Neural progenitor cell (in vitro differentiated cells): ENCODE measurements at regions not wholly inside any gene's neighbourhood (a gene's known extent, or its start where the extent isn't known, plus 50 kb on each side); places are given as distances from the start of the nearest gene placed in this dataset.

Source experiments
- DNase-seq: peaks from one replicate; pipeline ENCODE4 v3.0.0-alpha.2; 2016; ENCODE audit warnings: low spot score
- H2AFZ ChIP-seq: fragments of 200-600 bp; sonication (generic); replicated peaks from 2 replicates; pipeline ENCODE4 v1.6.1; 2016; ENCODE audit warnings: antibody characterized with exemption
- H3F3A ChIP-seq: fragments of 200-600 bp; sonication (generic); 2 replicates; pipeline ENCODE4 v1.6.1; 2016; ENCODE audit warnings: antibody characterized with exemption, low read depth
- H3K27ac ChIP-seq: fragments of 200-600 bp; sonication (generic); 2 replicates; pipeline ENCODE4 v1.5.1; 2016; ENCODE audit warnings: mild to moderate bottlenecking
- H3K27me3 ChIP-seq: fragments of 200-600 bp; sonication (generic); 2 replicates; pipeline ENCODE4 v1.6.1; 2016; ENCODE audit warnings: mild to moderate bottlenecking, moderate library complexity
- H3K36me3 ChIP-seq: fragments of 200-600 bp; sonication (generic); 2 replicates; pipeline ENCODE4 v1.5.1; 2016
- H3K4me1 ChIP-seq: fragments of 200-600 bp; sonication (generic); 2 replicates; pipeline ENCODE4 v1.6.1; 2016; ENCODE audit warnings: mixed run types
- H3K4me2 ChIP-seq: fragments of 200-600 bp; sonication (generic); 2 replicates; pipeline ENCODE4 v1.6.1; 2016
- H3K4me3 ChIP-seq: fragments of 200-600 bp; sonication (generic); 2 replicates; pipeline ENCODE4 v1.5.1; 2016
- H3K79me2 ChIP-seq: fragments of 200-600 bp; sonication (generic); 2 replicates; pipeline ENCODE4 v1.6.1; 2016; ENCODE audit warnings: low read depth
- H3K9ac ChIP-seq: fragments of 200-600 bp; sonication (generic); 2 replicates; pipeline ENCODE4 v1.6.1; 2016
- H3K9me3 ChIP-seq: fragments of 200-600 bp; sonication (generic); 2 replicates; pipeline ENCODE4 v1.5.1; 2016; ENCODE audit warnings: low read depth
- H4K20me1 ChIP-seq: fragments of 200-600 bp; sonication (generic); 2 replicates; pipeline ENCODE4 v1.6.1; 2016; ENCODE audit warnings: low read depth
- H3K27ac Mint-ChIP-seq: 3 replicates; pipeline ENCODE4 v1.8.0; 2021; ENCODE audit warnings: mixed read lengths
- H3K27me3 Mint-ChIP-seq: 2 replicates; pipeline ENCODE4 v1.8.0; 2022; ENCODE audit warnings: low read depth, mild to moderate bottlenecking, inconsistent platforms, moderate library complexity, mixed read lengths; ENCODE audit not compliant: insufficient read depth
- H3K36me3 Mint-ChIP-seq: 3 replicates; pipeline ENCODE4 v1.8.0; 2021; ENCODE audit warnings: mixed read lengths
- H3K4me1 Mint-ChIP-seq: 3 replicates; pipeline ENCODE4 v1.8.0; 2021; ENCODE audit warnings: mixed read lengths
- H3K4me3 Mint-ChIP-seq: 3 replicates; pipeline ENCODE4 v1.8.0; 2021; ENCODE audit warnings: mild to moderate bottlenecking, moderate library complexity, mixed read lengths
- H3K9me3 Mint-ChIP-seq: 3 replicates; pipeline ENCODE4 v1.8.0; 2020; ENCODE audit warnings: mixed read lengths
- CTCF ChIP-seq: fragments of 200-600 bp; sonication (generic); IDR thresholded peaks from 2 replicates; pipeline ENCODE4 v1.5.1; 2017; ENCODE audit warnings: antibody characterized with exemption, mild to moderate bottlenecking
- EZH2 ChIP-seq: fragments of 200-600 bp; sonication (generic); IDR thresholded peaks from 2 replicates; pipeline ENCODE4 v1.6.1; 2017; ENCODE audit warnings: antibody characterized with exemption, mild to moderate bottlenecking, moderate library complexity
- EZH2phosphoT487 ChIP-seq: fragments of 200-600 bp; sonication (generic); IDR thresholded peaks from 2 replicates; pipeline ENCODE4 v1.6.1; 2017; ENCODE audit warnings: antibody characterized with exemption

DNA sequence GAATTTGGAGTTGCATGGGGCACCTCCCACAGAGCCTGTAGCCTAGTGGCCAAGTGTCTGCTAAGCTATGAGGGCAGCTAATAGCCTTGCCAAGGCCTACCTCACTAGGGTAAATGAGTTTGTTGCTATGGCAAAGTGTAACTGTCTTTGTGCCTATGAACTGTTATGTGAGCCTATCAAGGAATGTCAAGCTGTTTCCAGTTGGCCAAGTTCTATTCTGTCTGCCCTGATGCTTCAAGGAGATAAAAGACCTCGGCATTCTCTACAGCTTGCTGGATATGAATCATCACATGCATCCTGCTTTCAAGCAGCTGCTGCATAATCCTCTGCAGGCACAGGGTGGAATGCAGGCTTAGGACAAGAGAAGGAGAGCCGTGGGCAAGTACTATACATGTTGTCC, 69.8 kb upstream of the CCDC112 start:
- Histone ChIP-seq H2AFZ (no peak overlapping the region), H3K27me3 (no peaks in the 10 kb centered on the region), H3K4me2 (no peak overlapping the region), H4K20me1 (no peaks in the 10 kb centered on the region), H3K27ac (no peak overlapping the region), H3K36me3 (no peaks in the 10 kb centered on the region), H3F3A (no peaks in the 10 kb centered on the region), H3K4me3 (no peak overlapping the region), H3K9ac (no peak overlapping the region), H3K9me3 (no peaks in the 10 kb centered on the region), H3K79me2 (no peaks in the 10 kb centered on the region), H3K4me1 (no peaks in the 10 kb centered on the region)
- Mint-ChIP-seq H3K9me3 (no peaks in the 10 kb centered on the region), H3K27ac (no peak overlapping the region), H3K27me3 (no peaks in the 10 kb centered on the region), H3K4me1 (peaks cover 11% of the 10 kb centered on the region), H3K4me3 (no peak overlapping the region), H3K36me3 (no peaks in the 10 kb centered on the region)
- TF ChIP-seq EZH2 (no peak), CTCF (no peak), EZH2phosphoT487 (no peak)
- no peak for DNase-seq

DNA sequence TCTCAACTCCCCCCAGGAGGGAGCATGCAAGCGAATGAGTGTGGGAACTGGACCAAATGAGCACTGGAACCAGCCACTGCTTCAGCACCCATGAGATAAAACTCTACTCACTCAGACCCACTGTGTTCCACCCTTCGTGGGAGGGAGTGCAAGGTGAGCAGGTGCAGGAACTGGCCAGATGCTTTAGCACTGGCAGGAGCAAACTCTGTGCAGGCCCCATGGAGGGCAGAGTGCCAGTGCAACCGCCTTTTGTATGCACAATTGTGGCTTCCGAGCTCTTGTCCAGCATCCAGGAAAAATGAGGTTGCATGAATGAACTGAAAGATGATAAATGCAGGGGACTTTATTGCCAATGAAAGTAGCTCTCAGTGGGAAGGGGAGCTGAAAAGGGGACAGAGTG, 67.4 kb upstream of the CCDC112 start:
- H3K27me3 Mint-ChIP-seq = no peaks in the 10 kb centered on the region
- Histone ChIP-seq H3K4me3 (no peak overlapping the region), H3K9ac (no peak overlapping the region), H3K9me3 (no peaks in the 10 kb centered on the region), H3K79me2 (no peaks in the 10 kb centered on the region), H3K36me3 (no peaks in the 10 kb centered on the region), H3K27me3 (no peaks in the 10 kb centered on the region), H3K4me1 (peaks cover 12% of the 10 kb centered on the region), H3K4me2 (no peak overlapping the region), H4K20me1 (no peaks in the 10 kb centered on the region), H3K27ac (no peak overlapping the region), H3F3A (peaks cover 4% of the 10 kb centered on the region), H2AFZ (no peak overlapping the region)
- H3K4me1 Mint-ChIP-seq = peaks cover 22% of the 10 kb centered on the region
- H3K36me3 Mint-ChIP-seq = no peaks in the 10 kb centered on the region
- TF ChIP-seq EZH2phosphoT487 = no peak
- no peak for TF ChIP-seq EZH2
- TF ChIP-seq CTCF = no peak
- no peak for DNase-seq
- no peak overlapping the region for H3K27ac Mint-ChIP-seq
- H3K9me3 Mint-ChIP-seq = no peaks in the 10 kb centered on the region
- H3K4me3 Mint-ChIP-seq = no peak overlapping the region

- H3K36me3 Mint-ChIP-seq = no peaks in the 10 kb centered on the region
- Histone ChIP-seq H3K9me3 (no peaks in the 10 kb centered on the region), H3K36me3 (no peaks in the 10 kb centered on the region), H2AFZ (no peak overlapping the region), H3K4me2 (no peak overlapping the region), H3F3A (peaks cover 4% of the 10 kb centered on the region), H3K79me2 (no peaks in the 10 kb centered on the region), H3K27me3 (no peaks in the 10 kb centered on the region), H3K4me3 (no peak overlapping the region), H4K20me1 (no peaks in the 10 kb centered on the region), H3K9ac (no peak overlapping the region), H3K27ac (no peak overlapping the region), H3K4me1 (peaks cover 12% of the 10 kb centered on the region)
- no peak for TF ChIP-seq CTCF
- TF ChIP-seq EZH2phosphoT487 = no peak
- no peak for TF ChIP-seq EZH2
- H3K4me3 Mint-ChIP-seq = no peak overlapping the region
- peaks cover 3% of the 10 kb centered on the region for H3K27me3 Mint-ChIP-seq
- DNase-seq = peak; percentile 33
- H3K4me1 Mint-ChIP-seq = peaks cover 19% of the 10 kb centered on the region
- no peaks in the 10 kb centered on the region for H3K9me3 Mint-ChIP-seq
- H3K27ac Mint-ChIP-seq = no peak overlapping the region
Measured at GRCh38 chr5:115360046-115360685, 63.7 kb upstream of the CCDC112 start.
